Cardiac fibroblast (primary cell): ENCODE measurements at regions not wholly inside any gene's neighbourhood (a gene's known extent, or its start where the extent isn't known, plus 50 kb on each side); places are given as distances from the start of the nearest gene placed in this dataset.
"Not testable (repeated sequence)": the region's sequence is repeated elsewhere in the genome, so short reads cannot be mapped to it uniquely, and the experiment has no call there.

Source experiments
- DNase-seq, 2 donors: peaks; one replicate each; pipeline versions ENCODE4 v3.0.0 to v3.0.0-alpha.2; 2010; ENCODE audit warnings: low read depth in 2 of 2
- H3K4me3 ChIP-seq, 2 donors: replicated peaks in 1 of 2; 1 replicate in 1 of 2; 2 replicates in 1 of 2; pipeline ENCODE4 v1.5.1; 2011; ENCODE audit warnings: low read depth in 2 of 2, low read length in 2 of 2, mild to moderate bottlenecking in 2 of 2, moderate library complexity in 1 of 2
- TF ChIP-seq, protein P1 (sequence below): IDR thresholded peaks from one replicate; pipeline ENCODE4 v1.5.1; 2011; ENCODE audit warnings: low read depth, mild to moderate bottlenecking, low read length, inconsistent platforms

DNA sequence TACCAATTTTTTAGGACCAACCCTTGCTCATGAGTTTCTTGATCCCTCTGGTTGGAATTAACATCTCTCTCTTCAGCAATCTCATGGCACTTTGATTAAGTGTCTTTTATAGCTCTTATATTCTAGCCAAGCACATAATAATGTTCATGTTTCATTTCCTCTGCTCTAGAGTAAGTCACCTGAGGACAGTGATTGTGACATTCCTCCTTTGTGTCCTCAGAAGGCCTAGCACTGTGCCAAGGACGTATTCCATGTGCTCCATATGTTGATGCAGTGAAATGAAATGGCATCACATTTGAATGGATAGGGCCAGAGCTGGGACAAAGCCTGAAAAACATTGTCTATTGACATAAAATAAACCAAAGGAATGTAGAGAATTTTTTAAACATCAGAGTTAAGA, 322.8 kb upstream of the PRICKLE1 start:
- no peak overlapping the region for H3K4me3 ChIP-seq
- TF ChIP-seq, protein P1, sequence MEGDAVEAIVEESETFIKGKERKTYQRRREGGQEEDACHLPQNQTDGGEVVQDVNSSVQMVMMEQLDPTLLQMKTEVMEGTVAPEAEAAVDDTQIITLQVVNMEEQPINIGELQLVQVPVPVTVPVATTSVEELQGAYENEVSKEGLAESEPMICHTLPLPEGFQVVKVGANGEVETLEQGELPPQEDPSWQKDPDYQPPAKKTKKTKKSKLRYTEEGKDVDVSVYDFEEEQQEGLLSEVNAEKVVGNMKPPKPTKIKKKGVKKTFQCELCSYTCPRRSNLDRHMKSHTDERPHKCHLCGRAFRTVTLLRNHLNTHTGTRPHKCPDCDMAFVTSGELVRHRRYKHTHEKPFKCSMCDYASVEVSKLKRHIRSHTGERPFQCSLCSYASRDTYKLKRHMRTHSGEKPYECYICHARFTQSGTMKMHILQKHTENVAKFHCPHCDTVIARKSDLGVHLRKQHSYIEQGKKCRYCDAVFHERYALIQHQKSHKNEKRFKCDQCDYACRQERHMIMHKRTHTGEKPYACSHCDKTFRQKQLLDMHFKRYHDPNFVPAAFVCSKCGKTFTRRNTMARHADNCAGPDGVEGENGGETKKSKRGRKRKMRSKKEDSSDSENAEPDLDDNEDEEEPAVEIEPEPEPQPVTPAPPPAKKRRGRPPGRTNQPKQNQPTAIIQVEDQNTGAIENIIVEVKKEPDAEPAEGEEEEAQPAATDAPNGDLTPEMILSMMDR: no peak
- no peak for DNase-seq

DNA sequence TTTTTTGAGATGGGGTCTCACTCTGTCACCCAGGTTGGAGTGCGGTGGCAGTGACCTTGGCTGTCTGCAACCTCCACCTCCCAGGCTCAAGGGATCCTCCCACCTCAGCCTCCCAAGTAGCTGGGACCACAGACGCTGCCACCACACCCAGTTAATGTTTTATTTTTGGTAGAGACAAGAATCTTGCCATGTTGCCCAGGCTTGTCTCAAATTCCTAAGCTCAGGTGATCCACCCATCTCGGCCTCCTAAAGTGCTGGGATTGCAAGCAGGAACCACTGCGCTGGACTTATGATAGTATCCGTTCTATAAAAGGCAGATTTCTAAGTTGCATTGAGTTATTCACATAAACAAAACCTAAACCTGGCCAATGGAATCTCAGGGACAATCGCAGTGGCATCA, 321.1 kb upstream of the PRICKLE1 start:
- H3K4me3 ChIP-seq: no peak overlapping the region
- TF ChIP-seq, protein P1: no peak
- no peak for DNase-seq

DNA sequence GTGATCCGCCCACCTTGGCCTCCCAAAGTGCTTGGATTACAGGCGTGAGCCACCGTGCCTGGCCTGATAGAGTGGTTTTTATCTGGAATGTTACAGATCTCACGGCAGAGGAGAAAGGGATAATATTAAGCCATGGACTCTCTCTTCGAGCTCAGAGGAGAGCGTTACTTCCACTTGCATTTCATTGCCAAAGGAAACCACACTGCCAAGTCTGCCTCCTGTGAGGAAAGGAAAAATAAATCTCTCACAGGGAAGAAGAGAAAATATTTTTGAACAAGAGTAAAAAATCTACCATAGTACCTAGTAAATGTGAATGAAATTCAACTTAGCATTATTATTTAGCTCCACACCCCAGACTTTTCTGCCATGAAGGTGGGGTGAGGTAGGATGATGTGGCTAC, 319.2 kb upstream of the PRICKLE1 start:
- no peak for DNase-seq
- TF ChIP-seq, protein P1: no peak
- no peak overlapping the region for H3K4me3 ChIP-seq

DNA sequence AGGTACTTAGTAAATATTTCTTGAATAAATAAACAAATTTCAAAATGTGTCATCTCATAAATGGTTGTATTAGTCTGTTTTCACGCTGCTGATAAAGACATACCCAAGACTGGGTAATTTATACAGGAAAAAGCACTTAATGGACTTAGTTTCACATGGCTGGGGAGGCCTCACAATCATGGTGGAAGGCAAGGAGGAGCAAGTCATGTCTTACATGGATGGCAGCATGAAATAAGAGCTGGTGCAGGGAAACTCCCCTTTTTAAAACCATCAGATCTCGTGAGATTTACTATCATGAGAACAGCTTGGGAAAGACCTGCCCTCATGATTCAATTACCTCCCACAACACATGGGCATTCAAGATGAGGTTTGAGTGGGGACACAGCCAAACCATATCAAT, 317.3 kb upstream of the PRICKLE1 start:
- not testable (repeated sequence) for DNase-seq

DNA sequence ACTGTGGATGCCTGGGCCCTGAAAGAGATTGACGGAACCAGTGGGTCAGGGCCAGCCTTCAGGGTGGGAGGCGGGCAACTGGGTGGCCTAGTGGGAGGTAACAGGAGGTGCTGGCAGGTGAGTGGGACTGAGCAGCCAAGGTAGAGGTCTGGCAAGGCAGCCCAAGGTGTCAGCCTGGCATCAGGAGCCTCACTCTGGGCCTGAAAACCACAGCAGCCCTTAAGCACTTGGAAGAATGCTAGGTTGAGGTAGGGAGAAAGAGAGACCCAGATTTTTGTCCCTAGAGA, 315.8 kb upstream of the PRICKLE1 start:
- no peak overlapping the region for H3K4me3 ChIP-seq
- TF ChIP-seq, protein P1: no peak
- no peak for DNase-seq

More for the DNA sequence above, 317.3 kb upstream of the PRICKLE1 start:
- H3K4me3 ChIP-seq: not testable (repeated sequence)

DNA sequence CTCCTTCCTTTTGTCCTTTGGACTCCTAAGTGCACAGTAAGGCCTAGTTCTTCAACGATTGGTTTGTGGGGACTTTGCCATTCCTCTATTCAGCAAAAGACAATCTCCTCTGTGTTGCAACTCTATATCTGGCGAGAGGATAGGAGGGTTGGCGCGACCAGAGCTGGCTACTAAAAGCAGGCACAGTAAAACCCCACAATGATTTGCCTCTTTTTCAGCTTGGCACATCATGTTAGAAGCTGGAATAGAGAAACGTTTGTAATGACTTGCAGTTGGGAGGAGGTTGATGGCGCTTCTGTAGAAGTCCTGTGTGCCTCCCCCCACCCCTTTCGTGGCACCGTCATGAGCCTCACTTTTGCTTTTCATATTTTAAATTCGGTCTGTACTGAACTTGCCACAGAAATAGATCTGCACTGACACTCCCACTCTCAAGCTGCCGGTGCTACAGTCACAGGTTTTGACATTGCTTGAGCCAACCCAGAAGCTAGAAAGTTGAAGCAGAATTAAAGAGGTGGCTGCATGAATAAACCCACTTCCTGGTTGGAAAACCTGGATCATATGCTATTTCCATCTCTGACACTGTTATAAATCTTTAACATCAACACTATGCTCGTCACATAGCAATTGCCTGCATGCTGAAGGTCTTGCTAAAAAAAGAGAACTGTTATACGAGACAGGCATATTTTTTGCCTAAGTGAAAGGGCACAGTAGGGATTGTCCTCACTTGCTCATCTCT, 315.3 kb upstream of the PRICKLE1 start:
- TF ChIP-seq, protein P1: no peak
- no peak overlapping the region for H3K4me3 ChIP-seq
- no peak for DNase-seq

DNA sequence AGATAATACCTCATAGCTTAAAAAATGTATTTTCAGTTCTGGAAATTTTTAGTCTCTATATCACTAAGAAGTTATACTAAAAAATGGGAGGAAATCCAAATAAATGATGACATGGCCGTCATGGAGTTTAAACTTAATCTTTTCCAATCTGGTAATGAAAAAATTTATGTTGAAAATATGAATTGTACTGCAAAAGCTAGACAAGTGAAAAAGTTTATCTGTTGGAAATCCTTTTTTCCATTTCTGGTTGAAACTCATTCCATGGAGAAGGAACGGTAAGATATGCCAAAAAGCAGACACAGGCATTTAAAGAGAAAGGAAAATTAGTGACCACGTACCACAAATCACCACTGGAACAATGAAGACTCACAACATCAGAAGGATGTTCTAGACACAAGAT, 314.2 kb upstream of the PRICKLE1 start:
- TF ChIP-seq, protein P1: no peak
- no peak overlapping the region for H3K4me3 ChIP-seq
- DNase-seq: no peak
